T-helper 1 cell (primary cell): ENCODE measurements at regions not wholly inside any gene's neighbourhood (a gene's known extent, or its start where the extent isn't known, plus 50 kb on each side); places are given as distances from the start of the nearest gene placed in this dataset.
"Not testable (repeated sequence)": the region's sequence is repeated elsewhere in the genome, so short reads cannot be mapped to it uniquely, and the experiment has no call there.

ENCODE experiments used
- DNase-seq, 5 donors: peaks; one replicate each; pipeline ENCODE4 v3.0.0-alpha.2; 2012 to 2020

- DNase-seq: no peak
Measured at GRCh38 chr14:38973083-38973700, 129.8 kb downstream of the SEC23A start.

GRCh38 chr14:38972511-38972910 is 130.5 kb downstream of the SEC23A start:
- DNase-seq: no peak

GRCh38 chr14:38971258-38971921 is 131.6 kb downstream of the SEC23A start:
- no peak for DNase-seq

GRCh38 chr14:38964630-38965029 is 138.4 kb downstream of the SEC23A start:
- no peak for DNase-seq

- no peak for DNase-seq
Measured at GRCh38 chr14:38960946-38961531, 142.0 kb downstream of the SEC23A start.

- DNase-seq: no peak
Measured at GRCh38 chr14:38959021-38959420, 144.0 kb downstream of the SEC23A start.

- no peak for DNase-seq
Measured at GRCh38 chr14:38958589-38958988, 144.4 kb downstream of the SEC23A start.

- DNase-seq: no peak
Measured at GRCh38 chr14:38951451-38951850, 151.6 kb downstream of the SEC23A start.

GRCh38 chr14:38950676-38951075 is 152.4 kb downstream of the SEC23A start:
- DNase-seq: no peak

- no peak for DNase-seq
Measured at GRCh38 chr14:38948576-38948975, 154.5 kb downstream of the SEC23A start.

GRCh38 chr14:38948171-38948570 is 154.9 kb downstream of the SEC23A start:
- DNase-seq: no peak

- no peak for DNase-seq
Measured at GRCh38 chr14:38947343-38947742, 155.7 kb downstream of the SEC23A start.

GRCh38 chr14:38944691-38945090 is 158.3 kb downstream of the SEC23A start:
- DNase-seq: no peak

GRCh38 chr14:38941488-38941887 is 161.5 kb downstream of the SEC23A start:
- DNase-seq: no peak

GRCh38 chr14:38932653-38933000 is 170.4 kb downstream of the SEC23A start:
- not testable (repeated sequence) for DNase-seq

GRCh38 chr14:38931969-38932652 is 170.9 kb downstream of the SEC23A start:
- no peak for DNase-seq

GRCh38 chr14:38930898-38931297 is 172.1 kb downstream of the SEC23A start:
- no peak for DNase-seq

GRCh38 chr14:38930022-38930421 is 173.0 kb downstream of the SEC23A start:
- no peak for DNase-seq

GRCh38 chr14:38929416-38929815 is 173.6 kb downstream of the SEC23A start:
- DNase-seq: no peak

GRCh38 chr14:38921893-38922292 is 181.1 kb downstream of the SEC23A start:
- not testable (repeated sequence) for DNase-seq

GRCh38 chr14:38915125-38915524 is 187.9 kb downstream of the SEC23A start:
- no peak for DNase-seq

- no peak for DNase-seq
Measured at GRCh38 chr14:38910092-38910491, 192.9 kb downstream of the SEC23A start.

- DNase-seq: no peak
Measured at GRCh38 chr14:38904959-38905358, 198.1 kb downstream of the SEC23A start.

- no peak for DNase-seq
Measured at GRCh38 chr14:38901791-38902190, 201.2 kb downstream of the SEC23A start.
